ENCODE measurements at regions not wholly inside any gene's neighbourhood (a gene's known extent, or its start where the extent isn't known, plus 50 kb on each side); places are given as distances from the start of the nearest gene placed in this dataset.
A peak's percentile ranks its signal among the peaks of the same experiment; 100 is the strongest.
"Not testable (repeated sequence)": the region's sequence is repeated elsewhere in the genome, so short reads cannot be mapped to it uniquely, and the experiment has no call there.

GRCh38 chr12:59067083-59067482, 146.8 kb upstream of the LRIG3 start:
- no peak for TF ChIP-seq CTCF (IDR thresholded peaks at IDR 0.05)
- intact Hi-C loops (cut with DNase I): no loop called here
- ATAC-seq (no peak), DNase-seq (no peak)
- H3K9me3 ChIP-seq: no peaks in the 10 kb centered on the region
- no peaks in the 10 kb centered on the region for H3K4me1 ChIP-seq
- no peak overlapping the region for H3K27ac ChIP-seq
- H3K4me3 ChIP-seq: no peak overlapping the region
- H3K27me3 ChIP-seq: no peaks in the 10 kb centered on the region
- no peaks in the 10 kb centered on the region for H3K36me3 ChIP-seq

GRCh38 chr12:59066445-59066844, 146.1 kb upstream of the LRIG3 start:
- H3K27me3 ChIP-seq: no peaks in the 10 kb centered on the region
- ATAC-seq: no peak

GRCh38 chr12:59059088-59059935, 139.0 kb upstream of the LRIG3 start:
- TF ChIP-seq CTCF (IDR thresholded peaks at IDR 0.05): no peak
- Histone ChIP-seq H3K27me3 (no peaks in the 10 kb centered on the region), H3K9me3 (no peaks in the 10 kb centered on the region), H3K36me3 (no peaks in the 10 kb centered on the region), H3K27ac (no peak overlapping the region), H3K4me1 (no peaks in the 10 kb centered on the region), H3K4me3 (no peak overlapping the region)
- no peak for DNase-seq
- intact Hi-C loops (cut with DNase I): no loop called here
- no peak for ATAC-seq

More at GRCh38 chr12:59066445-59066844, 146.1 kb upstream of the LRIG3 start:
- no peak overlapping the region for H3K27ac ChIP-seq
- no peaks in the 10 kb centered on the region for H3K4me1 ChIP-seq
- no peak overlapping the region for H3K4me3 ChIP-seq
- H3K9me3 ChIP-seq: no peaks in the 10 kb centered on the region
- DNase-seq: no peak
- intact Hi-C loops (cut with DNase I): no loop called here
- TF ChIP-seq CTCF (IDR thresholded peaks at IDR 0.05): no peak
- H3K36me3 ChIP-seq: no peaks in the 10 kb centered on the region

- intact Hi-C loops (cut with DNase I): no loop called here
- no peak for TF ChIP-seq CTCF (IDR thresholded peaks at IDR 0.05)
- DNase-seq (no peak), ATAC-seq (no peak)
- Histone ChIP-seq H3K27ac (no peak overlapping the region), H3K4me1 (no peaks in the 10 kb centered on the region), H3K9me3 (no peaks in the 10 kb centered on the region), H3K27me3 (no peaks in the 10 kb centered on the region), H3K36me3 (no peaks in the 10 kb centered on the region), H3K4me3 (no peak overlapping the region)
These were observed 136.7 kb upstream of the LRIG3 start for GRCh38 chr12:59056966-59057365.

- H3K27me3 ChIP-seq: no peaks in the 10 kb centered on the region
- no peak overlapping the region for H3K27ac ChIP-seq
- intact Hi-C loops (cut with DNase I): no loop called here
- no peak overlapping the region for H3K4me3 ChIP-seq
- no peak for TF ChIP-seq CTCF (IDR thresholded peaks at IDR 0.05)
- ATAC-seq (peak; percentile 71), DNase-seq (no peak)
- no peaks in the 10 kb centered on the region for H3K4me1 ChIP-seq
- H3K9me3 ChIP-seq: no peaks in the 10 kb centered on the region
- H3K36me3 ChIP-seq: no peaks in the 10 kb centered on the region
These were observed 135.0 kb upstream of the LRIG3 start for GRCh38 chr12:59055204-59055860.

- H3K36me3 ChIP-seq; ATAC-seq; H3K27ac ChIP-seq; H3K9me3 ChIP-seq; H3K4me3 ChIP-seq; H3K27me3 ChIP-seq; DNase-seq; H3K4me1 ChIP-seq; intact Hi-C loops (cut with DNase I): not testable (repeated sequence)
These were observed 133.1 kb upstream of the LRIG3 start for GRCh38 chr12:59053266-59053899.

All from upper lobe of right lung (tissue), 1 donor.